ENCODE measurements at regions not wholly inside any gene's neighbourhood (a gene's known extent, or its start where the extent isn't known, plus 50 kb on each side); places are given as distances from the start of the nearest gene placed in this dataset.

- Histone ChIP-seq H3K4me3 (ENCODE audit: low read length) (no peak overlapping the region), H3K36me3 (ENCODE audit: insufficient read depth, low read length) (no peaks in the 10 kb centered on the region), H3K27ac (ENCODE audit: low read length) (no peak overlapping the region), H3F3A (ENCODE audit: insufficient read depth, low read length, poor library complexity, severe bottlenecking) (no peaks in the 10 kb centered on the region), H3K4me2 (ENCODE audit: low read length) (no peak overlapping the region), H2AFZ (ENCODE audit: low read depth, low read length) (no peak overlapping the region), H3K79me2 (replicated peaks; ENCODE audit: insufficient read depth, low read length) (no peaks in the 10 kb centered on the region), H3K9me3 (ENCODE audit: low read length) (no peaks in the 10 kb centered on the region), H4K20me1 (ENCODE audit: insufficient read depth) (no peaks in the 10 kb centered on the region), H3K9ac (ENCODE audit: low read length) (no peak overlapping the region), H3K9me2 (ENCODE audit: insufficient read depth, low read length) (no peaks in the 10 kb centered on the region), H3K27me3 (ENCODE audit: insufficient read depth, low read depth, low read length) (no peaks in the 10 kb centered on the region)
- no peak for TF ChIP-seq MXI1 (conservative IDR thresholded peaks at IDR 0.05; ENCODE audit: poor library complexity, severe bottlenecking)
- no peak for TF ChIP-seq EZH2 (IDR thresholded peaks at IDR 0.05; ENCODE audit: borderline replicate concordance, insufficient read depth, low read length, poor library complexity, severe bottlenecking)
- no peak for TF ChIP-seq EP300 (conservative IDR thresholded peaks at IDR 0.05; ENCODE audit: poor library complexity, severe bottlenecking)
- TF ChIP-seq SMC3 (conservative IDR thresholded peaks at IDR 0.05; ENCODE audit: poor library complexity) = no peak
- TF ChIP-seq POLR2AphosphoS5 (IDR thresholded peaks at IDR 0.05) = no peak
- no peak for TF ChIP-seq RAD21 (conservative IDR thresholded peaks at IDR 0.05)
- no peak for TF ChIP-seq REST (IDR thresholded peaks at IDR 0.05; ENCODE audit: borderline replicate concordance)
- TF ChIP-seq, protein P1, sequence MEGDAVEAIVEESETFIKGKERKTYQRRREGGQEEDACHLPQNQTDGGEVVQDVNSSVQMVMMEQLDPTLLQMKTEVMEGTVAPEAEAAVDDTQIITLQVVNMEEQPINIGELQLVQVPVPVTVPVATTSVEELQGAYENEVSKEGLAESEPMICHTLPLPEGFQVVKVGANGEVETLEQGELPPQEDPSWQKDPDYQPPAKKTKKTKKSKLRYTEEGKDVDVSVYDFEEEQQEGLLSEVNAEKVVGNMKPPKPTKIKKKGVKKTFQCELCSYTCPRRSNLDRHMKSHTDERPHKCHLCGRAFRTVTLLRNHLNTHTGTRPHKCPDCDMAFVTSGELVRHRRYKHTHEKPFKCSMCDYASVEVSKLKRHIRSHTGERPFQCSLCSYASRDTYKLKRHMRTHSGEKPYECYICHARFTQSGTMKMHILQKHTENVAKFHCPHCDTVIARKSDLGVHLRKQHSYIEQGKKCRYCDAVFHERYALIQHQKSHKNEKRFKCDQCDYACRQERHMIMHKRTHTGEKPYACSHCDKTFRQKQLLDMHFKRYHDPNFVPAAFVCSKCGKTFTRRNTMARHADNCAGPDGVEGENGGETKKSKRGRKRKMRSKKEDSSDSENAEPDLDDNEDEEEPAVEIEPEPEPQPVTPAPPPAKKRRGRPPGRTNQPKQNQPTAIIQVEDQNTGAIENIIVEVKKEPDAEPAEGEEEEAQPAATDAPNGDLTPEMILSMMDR (IDR thresholded peaks at IDR 0.05; ENCODE audit: poor library complexity, severe bottlenecking) = no peak
- no peak for TF ChIP-seq TAF1 (IDR thresholded peaks at IDR 0.05; ENCODE audit: low read depth)
Measured at GRCh38 chr5:17360879-17361278, 137.2 kb upstream of the TAF11L2 start.

- no peaks in the 10 kb centered on the region for H4K20me1 ChIP-seq (ENCODE audit: insufficient read depth)
- no peak overlapping the region for H3K4me2 ChIP-seq (ENCODE audit: low read length)
- no peak overlapping the region for H3K4me3 ChIP-seq (ENCODE audit: low read length)
- no peak overlapping the region for H3K9ac ChIP-seq (ENCODE audit: low read length)
- no peaks in the 10 kb centered on the region for H3K79me2 ChIP-seq (replicated peaks; ENCODE audit: insufficient read depth, low read length)
- H3K36me3 ChIP-seq (ENCODE audit: insufficient read depth, low read length) = no peaks in the 10 kb centered on the region
- no peak overlapping the region for H2AFZ ChIP-seq (ENCODE audit: low read depth, low read length)
- H3K27ac ChIP-seq (ENCODE audit: low read length) = no peak overlapping the region
- H3K27me3 ChIP-seq (ENCODE audit: insufficient read depth, low read depth, low read length) = no peaks in the 10 kb centered on the region
- H3K9me3 ChIP-seq (ENCODE audit: low read length) = no peaks in the 10 kb centered on the region
- TF ChIP-seq EZH2 (IDR thresholded peaks at IDR 0.05; ENCODE audit: borderline replicate concordance, insufficient read depth, low read length, poor library complexity, severe bottlenecking) (no peak), MXI1 (conservative IDR thresholded peaks at IDR 0.05; ENCODE audit: poor library complexity, severe bottlenecking) (no peak), TAF1 (IDR thresholded peaks at IDR 0.05; ENCODE audit: low read depth) (no peak), SMC3 (conservative IDR thresholded peaks at IDR 0.05; ENCODE audit: poor library complexity) (no peak), REST (IDR thresholded peaks at IDR 0.05; ENCODE audit: borderline replicate concordance) (no peak), RAD21 (conservative IDR thresholded peaks at IDR 0.05) (no peak), POLR2AphosphoS5 (IDR thresholded peaks at IDR 0.05) (no peak), EP300 (conservative IDR thresholded peaks at IDR 0.05; ENCODE audit: poor library complexity, severe bottlenecking) (no peak)
- TF ChIP-seq, protein P1 (IDR thresholded peaks at IDR 0.05; ENCODE audit: poor library complexity, severe bottlenecking) = no peak
- no peaks in the 10 kb centered on the region for H3F3A ChIP-seq (ENCODE audit: insufficient read depth, low read length, poor library complexity, severe bottlenecking)
- H3K9me2 ChIP-seq (ENCODE audit: insufficient read depth, low read length) = no peaks in the 10 kb centered on the region
Measured at GRCh38 chr5:17361331-17361730, 136.7 kb upstream of the TAF11L2 start.

Data from neural cell (in vitro differentiated cells).